ENCODE measurements at regions not wholly inside any gene's neighbourhood (a gene's known extent, or its start where the extent isn't known, plus 50 kb on each side); places are given as distances from the start of the nearest gene placed in this dataset.

- Mint-ChIP-seq H3K4me3 (no peak overlapping the region), H3K9me3 (no peaks in the 10 kb centered on the region), H3K4me1 (peaks cover 37% of the 10 kb centered on the region), H3K27ac (no peak overlapping the region), H3K36me3 (ENCODE audit: low read depth) (no peaks in the 10 kb centered on the region), H3K27me3 (ENCODE audit: low read depth) (peaks cover 12% of the 10 kb centered on the region)
- TF ChIP-seq, protein P1, sequence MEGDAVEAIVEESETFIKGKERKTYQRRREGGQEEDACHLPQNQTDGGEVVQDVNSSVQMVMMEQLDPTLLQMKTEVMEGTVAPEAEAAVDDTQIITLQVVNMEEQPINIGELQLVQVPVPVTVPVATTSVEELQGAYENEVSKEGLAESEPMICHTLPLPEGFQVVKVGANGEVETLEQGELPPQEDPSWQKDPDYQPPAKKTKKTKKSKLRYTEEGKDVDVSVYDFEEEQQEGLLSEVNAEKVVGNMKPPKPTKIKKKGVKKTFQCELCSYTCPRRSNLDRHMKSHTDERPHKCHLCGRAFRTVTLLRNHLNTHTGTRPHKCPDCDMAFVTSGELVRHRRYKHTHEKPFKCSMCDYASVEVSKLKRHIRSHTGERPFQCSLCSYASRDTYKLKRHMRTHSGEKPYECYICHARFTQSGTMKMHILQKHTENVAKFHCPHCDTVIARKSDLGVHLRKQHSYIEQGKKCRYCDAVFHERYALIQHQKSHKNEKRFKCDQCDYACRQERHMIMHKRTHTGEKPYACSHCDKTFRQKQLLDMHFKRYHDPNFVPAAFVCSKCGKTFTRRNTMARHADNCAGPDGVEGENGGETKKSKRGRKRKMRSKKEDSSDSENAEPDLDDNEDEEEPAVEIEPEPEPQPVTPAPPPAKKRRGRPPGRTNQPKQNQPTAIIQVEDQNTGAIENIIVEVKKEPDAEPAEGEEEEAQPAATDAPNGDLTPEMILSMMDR (IDR thresholded peaks at IDR 0.05; ENCODE audit: unreplicated experiment in 3 of 3) = no peak
Observed at GRCh38 chr2:207223051-207223450, 57.3 kb upstream of the KLF7 start.

- peak overlapping the region in 1 of 3 experiments; percentile 86 for H3K27ac Mint-ChIP-seq
- H3K36me3 Mint-ChIP-seq (ENCODE audit: low read depth) = no peaks in the 10 kb centered on the region
- no peak overlapping the region for H3K4me3 Mint-ChIP-seq
- no peaks in the 10 kb centered on the region for H3K9me3 Mint-ChIP-seq
- H3K4me1 Mint-ChIP-seq = peaks cover 44% of the 10 kb centered on the region
- peaks cover 12% of the 10 kb centered on the region for H3K27me3 Mint-ChIP-seq (ENCODE audit: low read depth)
- TF ChIP-seq, protein P1 (IDR thresholded peaks at IDR 0.05; ENCODE audit: unreplicated experiment in 3 of 3) = no peak
Observed at GRCh38 chr2:207224381-207224780, 58.6 kb upstream of the KLF7 start.

GRCh38 chr2:207224791-207225482, 59.2 kb upstream of the KLF7 start:
- TF ChIP-seq, protein P1 (IDR thresholded peaks at IDR 0.05; ENCODE audit: unreplicated experiment in 3 of 3) = no peak
- Mint-ChIP-seq H3K27me3 (ENCODE audit: low read depth) (peaks cover 8% of the 10 kb centered on the region), H3K9me3 (no peaks in the 10 kb centered on the region)

DNA sequence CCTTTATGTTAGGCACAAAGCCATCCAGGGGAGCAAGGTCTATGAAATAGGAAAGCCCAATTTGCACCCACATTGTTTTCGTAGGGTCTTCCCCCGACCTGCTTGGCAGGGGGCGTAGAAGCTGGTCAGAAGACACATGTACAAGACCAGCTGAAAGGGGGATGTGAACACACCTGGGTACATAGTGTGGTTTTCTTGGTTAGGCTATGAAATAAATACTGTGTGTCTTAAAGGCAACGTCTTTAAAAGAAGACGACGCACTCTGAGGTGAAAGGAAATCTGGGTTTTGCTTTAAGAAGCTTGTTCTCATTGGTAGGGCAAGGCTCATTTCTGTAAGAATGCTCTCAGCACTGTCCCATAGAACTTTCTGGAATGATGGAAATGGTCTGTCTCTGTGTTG, 60.0 kb upstream of the KLF7 start:
- Mint-ChIP-seq H3K36me3 (ENCODE audit: low read depth) (no peaks in the 10 kb centered on the region), H3K27me3 (ENCODE audit: low read depth) (peaks cover 8% of the 10 kb centered on the region), H3K9me3 (no peaks in the 10 kb centered on the region), H3K4me1 (peaks cover 43% of the 10 kb centered on the region), H3K4me3 (no peak overlapping the region), H3K27ac (peak overlapping the region in 1 of 3 experiments; percentile 86)
- TF ChIP-seq, protein P1 (IDR thresholded peaks at IDR 0.05; ENCODE audit: unreplicated experiment in 3 of 3) = no peak

More at GRCh38 chr2:207224791-207225482, 59.2 kb upstream of the KLF7 start:
- H3K4me1 Mint-ChIP-seq = peaks cover 43% of the 10 kb centered on the region
- H3K36me3 Mint-ChIP-seq (ENCODE audit: low read depth) = no peaks in the 10 kb centered on the region
- no peak overlapping the region for H3K4me3 Mint-ChIP-seq
- peak overlapping the region in 1 of 3 experiments; percentile 86 for H3K27ac Mint-ChIP-seq

- Mint-ChIP-seq H3K36me3 (ENCODE audit: low read depth) (no peaks in the 10 kb centered on the region), H3K4me3 (peak overlapping the region in 1 of 3 experiments; percentile 9), H3K27ac (peak overlapping the region; percentile 9 to 93 (median 89)), H3K27me3 (ENCODE audit: low read depth) (peaks cover 6% of the 10 kb centered on the region), H3K4me1 (peaks cover 43% of the 10 kb centered on the region), H3K9me3 (no peaks in the 10 kb centered on the region)
- TF ChIP-seq, protein P1 (IDR thresholded peaks at IDR 0.05; ENCODE audit: unreplicated experiment in 3 of 3) = no peak
Observed at GRCh38 chr2:207226243-207226642, 60.5 kb upstream of the KLF7 start.

- Mint-ChIP-seq H3K27me3 (ENCODE audit: low read depth) (peaks cover 3% of the 10 kb centered on the region), H3K36me3 (ENCODE audit: low read depth) (no peaks in the 10 kb centered on the region), H3K4me1 (peaks cover 43% of the 10 kb centered on the region), H3K27ac (peak overlapping the region; percentile 9 to 93 (median 89)), H3K4me3 (peak overlapping the region; percentile 9 to 63 (median 62)), H3K9me3 (no peaks in the 10 kb centered on the region)
- TF ChIP-seq, protein P1 (IDR thresholded peaks at IDR 0.05; ENCODE audit: unreplicated experiment in 3 of 3) = no peak
Observed at GRCh38 chr2:207226671-207227061, 60.9 kb upstream of the KLF7 start.
